ENCODE measurements at regions not wholly inside any gene's neighbourhood (a gene's known extent, or its start where the extent isn't known, plus 50 kb on each side); places are given as distances from the start of the nearest gene placed in this dataset.

DNA sequence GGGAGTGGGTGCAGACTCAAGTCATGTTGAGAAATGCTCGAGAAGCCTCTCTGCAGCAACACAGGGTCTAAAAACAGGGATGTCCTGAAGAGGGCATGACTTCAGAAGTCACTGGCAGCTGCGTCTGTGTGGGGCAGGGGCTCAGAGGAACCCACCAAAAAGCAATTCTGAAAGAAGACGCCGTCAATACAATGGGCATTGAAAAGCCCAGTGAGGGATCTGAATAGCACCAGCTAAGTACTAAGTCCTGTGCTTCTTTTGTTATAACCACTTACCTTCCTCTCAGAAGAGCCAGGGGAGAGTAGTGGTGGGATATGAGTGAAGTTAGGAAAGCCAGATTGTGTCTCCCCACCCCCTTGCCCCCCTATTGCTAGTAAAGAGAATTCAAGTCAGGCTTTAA, 137.2 kb downstream of the INHBA start:
- no peak for FAIRE-seq
- H3K9ac ChIP-seq (replicated peaks in 1 of 4; ENCODE audit: extremely low read depth in 1 of 4, low read depth in 3 of 4, low read length in 3 of 4) = no peak overlapping the region
- no peak overlapping the region for H2BK120ac ChIP-seq (replicated peaks; ENCODE audit: low read depth, low read length)
- no peak overlapping the region for H3K14ac ChIP-seq (ENCODE audit: insufficient read length)
- H2BK15ac ChIP-seq (ENCODE audit: low read length) = no peak overlapping the region
- H3K27me3 ChIP-seq (replicated peaks in 1 of 4; ENCODE audit: control insufficient read depth in 3 of 4, extremely low read depth in 1 of 4, insufficient read depth in 3 of 4, low read length in 3 of 4) = no peaks in the 10 kb centered on the region
- H4K91ac ChIP-seq (replicated peaks; ENCODE audit: insufficient read length, low read length) = no peak overlapping the region
- no peak overlapping the region for H3K4me2 ChIP-seq (ENCODE audit: insufficient read depth in 1 of 2, low read depth in 2 of 2, low read length in 2 of 2)
- no peak overlapping the region for H2BK5ac ChIP-seq (ENCODE audit: low read depth, low read length)
- no peak for DNase-seq (ENCODE audit: low read depth in 1 of 2, low spot score in 2 of 2)
- H4K8ac ChIP-seq (ENCODE audit: extremely low read depth, insufficient read depth, low read length) = no peak overlapping the region
- TF ChIP-seq PHF8 (conservative IDR thresholded peaks at IDR 0.05; ENCODE audit: low read depth, low read length) (no peak), RFX5 (IDR thresholded peaks at IDR 0.05; ENCODE audit: borderline replicate concordance, low read depth, low read length) (no peak), RBBP5 (IDR thresholded peaks at IDR 0.05; ENCODE audit: borderline replicate concordance, low read depth, low read length) (no peak), TBP (IDR thresholded peaks at IDR 0.05; ENCODE audit: low read depth, low read length) (no peak), SRF (IDR thresholded peaks at IDR 0.05; ENCODE audit: low read depth, low read length) (no peak), RNF2 (IDR thresholded peaks at IDR 0.05; ENCODE audit: borderline replicate concordance, low read depth, low read length, missing control alignments, poor library complexity, severe bottlenecking) (no peak), KDM4A (IDR thresholded peaks at IDR 0.05; ENCODE audit: low read depth, low read length, severe bottlenecking) (no peak), CREB1 (IDR thresholded peaks at IDR 0.05) (no peak), POU5F1 (IDR thresholded peaks at IDR 0.05; ENCODE audit: low read depth, low read length) (no peak), HDAC6 (IDR thresholded peaks at IDR 0.05; ENCODE audit: low read depth, low read length) (no peak), SAP30 (IDR thresholded peaks at IDR 0.05; ENCODE audit: insufficient read depth, insufficient replicate concordance, low read length) (no peak), BACH1 (IDR thresholded peaks at IDR 0.05; ENCODE audit: low read length) (no peak), KDM5A (IDR thresholded peaks at IDR 0.05; ENCODE audit: low read length) (no peak), CTBP2 (IDR thresholded peaks at IDR 0.05; ENCODE audit: borderline replicate concordance, insufficient read depth, insufficient read length, low read length) (no peak), GTF2F1 (IDR thresholded peaks at IDR 0.05; ENCODE audit: borderline replicate concordance, low read depth, low read length) (no peak)
- H2AFZ ChIP-seq (ENCODE audit: low read length) = peak overlapping the region; percentile 70; the same call in 1 of the 2 replicates
- no peaks in the 10 kb centered on the region for H3K79me2 ChIP-seq (ENCODE audit: control insufficient read depth in 1 of 2, insufficient read depth in 2 of 2, low read length in 2 of 2)
- H3K36me3 ChIP-seq (ENCODE audit: control insufficient read depth in 2 of 4, insufficient read depth in 4 of 4, low read length in 3 of 4) = no peaks in the 10 kb centered on the region
- H4K5ac ChIP-seq (ENCODE audit: insufficient read length, low read depth, low read length) = no peak overlapping the region
- no peak overlapping the region for H2AK5ac ChIP-seq (ENCODE audit: low read depth, low read length)
- no peak overlapping the region for H3K4me3 ChIP-seq (ENCODE audit: extremely low read depth in 1 of 4, insufficient read depth in 2 of 4, low read depth in 3 of 4, low read length in 4 of 4)
- no peak overlapping the region for H3K18ac ChIP-seq (ENCODE audit: extremely low read depth, low read length)
- H3K9me3 ChIP-seq (ENCODE audit: insufficient read depth in 2 of 2, low read depth in 1 of 2, low read length in 1 of 2) = no peaks in the 10 kb centered on the region
- ChIA-PET CTCF (ENCODE audit: partially characterized antibody) (interaction anchor here (0.6 kb wide), 1 partner anchor 14 kb away, joined by 4 read pairs; no protein-coding TSS in a partner anchor), POLR2A (ENCODE audit: partially characterized antibody) (no interaction called here)
- no peaks in the 10 kb centered on the region for H3K23me2 ChIP-seq (ENCODE audit: low read depth, low read length)
- no peak overlapping the region for H3K27ac ChIP-seq (ENCODE audit: low read depth, low read length)
- H2BK20ac ChIP-seq (ENCODE audit: low read length) = no peak overlapping the region
- H3K56ac ChIP-seq (replicated peaks; ENCODE audit: insufficient read length, low read depth, low read length) = no peak overlapping the region
- H2BK12ac ChIP-seq (ENCODE audit: low read depth, low read length) = no peak overlapping the region
- H3K79me1 ChIP-seq (ENCODE audit: low read depth, low read length) = no peaks in the 10 kb centered on the region; the same call in 1 of the 2 replicates
- 75% methylated on average over 4 of the region's 4 CpGs; no CpG with 5 or more reads in 1 of the 2 experiments for WGBS, 2 experiments (ENCODE audit: extremely low coverage in 1 of 2, insufficient coverage in 1 of 2, insufficient read length in 1 of 2, insufficient replicate concordance in 2 of 2, low coverage in 1 of 2, low lambda C conversion rate in 2 of 2, missing lambda C conversion rate in 1 of 2)
- no peak overlapping the region for H3K4ac ChIP-seq (replicated peaks; ENCODE audit: insufficient read length, low read depth, low read length)
- H4K20me1 ChIP-seq (replicated peaks in 1 of 2; ENCODE audit: control insufficient read depth in 1 of 2, insufficient read depth in 2 of 2, low read length in 2 of 2) = no peaks in the 10 kb centered on the region
- no peaks in the 10 kb centered on the region for H3K4me1 ChIP-seq (replicated peaks in 1 of 4; ENCODE audit: control insufficient read depth in 3 of 4, insufficient read depth in 4 of 4, low read length in 3 of 4)
- H3K23ac ChIP-seq (ENCODE audit: insufficient read length) = no peak overlapping the region
